Caco-2 (cell line): ENCODE measurements at regions not wholly inside any gene's neighbourhood (a gene's known extent, or its start where the extent isn't known, plus 50 kb on each side); places are given as distances from the start of the nearest gene placed in this dataset.

Experiments
- BruUV-seq: library from RNA; stranded (reverse); fragments of 400-500 nt; replicated peaks from 2 replicates; lab custom pipeline; 2021; lab: Mats Ljungman, UMichigan
- CTCF ChIA-PET: fragments of 300-600 bp; sonication (Branson Sonifier 250); formaldehyde crosslinking; loops from one replicate; lab custom pipeline; 2022; ENCODE audit warnings: antibody characterized with exemption; lab: Charles Lee
- POLR2A ChIA-PET: fragments of 300-600 bp; sonication (Branson Sonifier 250); formaldehyde crosslinking; loops from one replicate; lab custom pipeline; 2022; ENCODE audit warnings: antibody characterized with exemption; lab: Charles Lee
- DNase-seq, 2 experiments: peaks; one replicate each; pipeline versions ENCODE4 v3.0.0 to v3.0.0-alpha.2; 2020 to 2022
- H3K27me3 ChIP-seq: replicated peaks from 2 replicates; pipeline ENCODE4 v1.6.0; 2011; ENCODE audit warnings: low read length; ENCODE audit not compliant: control insufficient read depth, insufficient read depth
- H3K36me3 ChIP-seq: 2 replicates; pipeline ENCODE4 v1.5.1; 2011; ENCODE audit warnings: low read length; ENCODE audit not compliant: control insufficient read depth, insufficient read depth
- H3K4me1 ChIP-seq: fragments of 250-450 bp; sonication (Bioruptor Pico); 2 replicates; pipeline ENCODE4 v1.5.1; 2020; ENCODE audit warnings: mild to moderate bottlenecking
- H3K4me3 ChIP-seq: 2 replicates; pipeline ENCODE4 v1.5.1; 2011; ENCODE audit warnings: low read depth, mild to moderate bottlenecking, control low read depth, low read length
- H3K9me3 ChIP-seq: fragments of 250-450 bp; sonication (Bioruptor Pico); 2 replicates; pipeline ENCODE4 v1.5.1; 2020; ENCODE audit warnings: mild to moderate bottlenecking, moderate library complexity
- H3K27ac Mint-ChIP-seq: one replicate; pipeline ENCODE4 v1.8.0; 2022; ENCODE audit warnings: mixed read lengths; ENCODE audit not compliant: unreplicated experiment
- H3K27me3 Mint-ChIP-seq: one replicate; pipeline ENCODE4 v1.8.0; 2022; ENCODE audit warnings: mixed read lengths; ENCODE audit not compliant: insufficient read depth, unreplicated experiment
- H3K36me3 Mint-ChIP-seq: one replicate; pipeline ENCODE4 v1.8.0; 2022; ENCODE audit warnings: mild to moderate bottlenecking, mixed read lengths; ENCODE audit not compliant: insufficient read depth, unreplicated experiment
- H3K4me1 Mint-ChIP-seq: one replicate; pipeline ENCODE4 v1.8.0; 2022; ENCODE audit warnings: low read depth, mixed read lengths; ENCODE audit not compliant: unreplicated experiment
- H3K4me3 Mint-ChIP-seq: one replicate; pipeline ENCODE4 v1.8.0; 2022; ENCODE audit warnings: mild to moderate bottlenecking, moderate library complexity, mixed read lengths; ENCODE audit not compliant: unreplicated experiment
- H3K9me3 Mint-ChIP-seq: one replicate; pipeline ENCODE4 v1.8.0; 2022; ENCODE audit warnings: mixed read lengths; ENCODE audit not compliant: unreplicated experiment
- CTCF ChIP-seq, 2 experiments: fragments of 200-600 bp in 1 of 2; IDR thresholded peaks; 1 replicate in 1 of 2; 2 replicates in 1 of 2; pipeline versions ENCODE4 v1.5.1 to v1.8.0; 2011 to 2022; ENCODE audit warnings: antibody characterized with exemption in 1 of 2, control low read depth in 1 of 2, inconsistent platforms in 1 of 2, low read depth in 1 of 2, low read length in 1 of 2, mild to moderate bottlenecking in 1 of 2, moderate library complexity in 1 of 2; ENCODE audit not compliant: insufficient read depth in 1 of 2, severe bottlenecking in 1 of 2, unreplicated experiment in 1 of 2
- intact Hi-C: fragments of 100-400 bp; cut with micrococcal nuclease; formaldehyde crosslinking; loops from one replicate; pipeline ENCODE4 v1.10.0; 2022; ENCODE audit not compliant: unreplicated experiment

GRCh38 chr5:10009802-10010201, 239.9 kb downstream of the ATPSCKMT start:
- Histone ChIP-seq H3K36me3 (no peaks in the 10 kb centered on the region), H3K27me3 (no peaks in the 10 kb centered on the region), H3K4me1 (no peaks in the 10 kb centered on the region), H3K4me3 (no peak overlapping the region), H3K9me3 (no peaks in the 10 kb centered on the region)
- Mint-ChIP-seq H3K27ac (no peak overlapping the region), H3K9me3 (no peaks in the 10 kb centered on the region), H3K27me3 (no peaks in the 10 kb centered on the region), H3K4me3 (no peak overlapping the region), H3K36me3 (no peaks in the 10 kb centered on the region), H3K4me1 (no peaks in the 10 kb centered on the region)
- ChIA-PET POLR2A (no interaction called here), CTCF (no interaction called here)
- DNase-seq, result no peak
- no peak for TF ChIP-seq CTCF (IDR thresholded peaks at IDR 0.05; ENCODE audit: insufficient read depth in 1 of 2, low read depth in 1 of 2, low read length in 1 of 2, severe bottlenecking in 1 of 2, unreplicated experiment in 1 of 2)
- intact Hi-C loops, result no loop called here
- no TSS peak for BruUV-seq

GRCh38 chr5:9987101-9987500, 262.6 kb downstream of the ATPSCKMT start:
- no peak for DNase-seq
- POLR2A ChIA-PET, result no interaction called here
- H3K9me3 Mint-ChIP-seq, result peaks cover 26% of the 10 kb centered on the region
- no peaks in the 10 kb centered on the region for H3K4me1 Mint-ChIP-seq
- Histone ChIP-seq H3K4me1 (no peaks in the 10 kb centered on the region), H3K9me3 (no peaks in the 10 kb centered on the region), H3K4me3 (no peak overlapping the region), H3K36me3 (no peaks in the 10 kb centered on the region), H3K27me3 (no peaks in the 10 kb centered on the region)
- H3K36me3 Mint-ChIP-seq, result no peaks in the 10 kb centered on the region
- TF ChIP-seq CTCF (IDR thresholded peaks at IDR 0.05; ENCODE audit: insufficient read depth in 1 of 2, low read depth in 1 of 2, low read length in 1 of 2, severe bottlenecking in 1 of 2, unreplicated experiment in 1 of 2), result no peak
- CTCF ChIA-PET, result no interaction called here
- no peak overlapping the region for H3K27ac Mint-ChIP-seq
- peaks cover 7% of the 10 kb centered on the region for H3K27me3 Mint-ChIP-seq
- no peak overlapping the region for H3K4me3 Mint-ChIP-seq
- intact Hi-C loops, result no loop called here
- no TSS peak for BruUV-seq

- Mint-ChIP-seq H3K4me3 (no peak overlapping the region), H3K4me1 (peaks cover 6% of the 10 kb centered on the region), H3K9me3 (no peaks in the 10 kb centered on the region), H3K27me3 (peaks cover 2% of the 10 kb centered on the region), H3K27ac (no peak overlapping the region), H3K36me3 (no peaks in the 10 kb centered on the region)
- Histone ChIP-seq H3K27me3 (no peaks in the 10 kb centered on the region), H3K36me3 (no peaks in the 10 kb centered on the region), H3K4me1 (no peaks in the 10 kb centered on the region), H3K4me3 (no peak overlapping the region), H3K9me3 (no peaks in the 10 kb centered on the region)
- POLR2A ChIA-PET, result no interaction called here
- TF ChIP-seq CTCF (IDR thresholded peaks at IDR 0.05; ENCODE audit: insufficient read depth in 1 of 2, low read depth in 1 of 2, low read length in 1 of 2, severe bottlenecking in 1 of 2, unreplicated experiment in 1 of 2), result no peak
- intact Hi-C loops, result no loop called here
- CTCF ChIA-PET, result no interaction called here
- BruUV-seq, result no TSS peak
- DNase-seq, result no peak
Measured at GRCh38 chr5:9977070-9977469, 272.6 kb downstream of the ATPSCKMT start.
